MCF 10A (cell line): ENCODE measurements at regions not wholly inside any gene's neighbourhood (a gene's known extent, or its start where the extent isn't known, plus 50 kb on each side); places are given as distances from the start of the nearest gene placed in this dataset.

Experiments used
- BruUV-seq: library from RNA; stranded (reverse); fragments of 400-500 nt; replicated peaks from 2 replicates; lab custom pipeline; 2021; lab: Mats Ljungman, UMichigan
- CTCF ChIA-PET: fragments of 300-600 bp; sonication (Branson Sonifier 250); formaldehyde crosslinking; extraction: SDS; loops from one replicate; lab custom pipeline; 2021; ENCODE audit warnings: antibody characterized with exemption, inconsistent platforms; lab: Yijun Ruan, JAX
- POLR2A ChIA-PET: fragments of 300-600, 350-650 bp; sonication (Branson Sonifier 250); formaldehyde crosslinking; extraction: SDS; loops from one replicate; lab custom pipeline; 2020; ENCODE audit warnings: antibody characterized with exemption, inconsistent platforms; lab: Yijun Ruan, JAX
- DNase-seq: peaks from one replicate; pipeline ENCODE4 v3.0.0-alpha.2; 2018; ENCODE audit not compliant: unreplicated experiment
- H3K27ac Mint-ChIP-seq: one replicate; pipeline ENCODE4 v1.8.0; 2022; ENCODE audit warnings: mild to moderate bottlenecking, low read depth, mixed read lengths; ENCODE audit not compliant: unreplicated experiment
- H3K27me3 Mint-ChIP-seq: one replicate; pipeline ENCODE4 v1.8.0; 2022; ENCODE audit warnings: mixed read lengths; ENCODE audit not compliant: insufficient read depth, unreplicated experiment
- H3K36me3 Mint-ChIP-seq: one replicate; pipeline ENCODE4 v1.8.0; 2022; ENCODE audit warnings: mild to moderate bottlenecking, moderate library complexity, mixed read lengths; ENCODE audit not compliant: insufficient read depth, unreplicated experiment
- H3K4me1 Mint-ChIP-seq: one replicate; pipeline ENCODE4 v1.8.0; 2022; ENCODE audit warnings: mixed read lengths; ENCODE audit not compliant: insufficient read depth, unreplicated experiment
- H3K4me3 Mint-ChIP-seq: one replicate; pipeline ENCODE4 v1.8.0; 2022; ENCODE audit warnings: mild to moderate bottlenecking, moderate library complexity, mixed read lengths; ENCODE audit not compliant: unreplicated experiment
- H3K9me3 Mint-ChIP-seq: one replicate; pipeline ENCODE4 v1.8.0; 2022; ENCODE audit warnings: mixed read lengths; ENCODE audit not compliant: unreplicated experiment
- intact Hi-C: fragments of 100-400 bp; cut with micrococcal nuclease; formaldehyde crosslinking; loops from 2 replicates; pipeline ENCODE4 v1.14.1; 2022
- TF ChIP-seq, protein P1 (sequence below): fragments of 200-600 bp; IDR thresholded peaks from one replicate; pipeline ENCODE4 v1.8.0; 2022; ENCODE audit warnings: antibody characterized with exemption, mild to moderate bottlenecking; ENCODE audit not compliant: unreplicated experiment

- POLR2A ChIA-PET = no interaction called here
- Mint-ChIP-seq H3K4me3 (no peak overlapping the region), H3K27ac (no peak overlapping the region), H3K36me3 (no peaks in the 10 kb centered on the region), H3K4me1 (no peaks in the 10 kb centered on the region), H3K9me3 (no peaks in the 10 kb centered on the region), H3K27me3 (no peaks in the 10 kb centered on the region)
- DNase-seq = no peak
- TF ChIP-seq, protein P1, sequence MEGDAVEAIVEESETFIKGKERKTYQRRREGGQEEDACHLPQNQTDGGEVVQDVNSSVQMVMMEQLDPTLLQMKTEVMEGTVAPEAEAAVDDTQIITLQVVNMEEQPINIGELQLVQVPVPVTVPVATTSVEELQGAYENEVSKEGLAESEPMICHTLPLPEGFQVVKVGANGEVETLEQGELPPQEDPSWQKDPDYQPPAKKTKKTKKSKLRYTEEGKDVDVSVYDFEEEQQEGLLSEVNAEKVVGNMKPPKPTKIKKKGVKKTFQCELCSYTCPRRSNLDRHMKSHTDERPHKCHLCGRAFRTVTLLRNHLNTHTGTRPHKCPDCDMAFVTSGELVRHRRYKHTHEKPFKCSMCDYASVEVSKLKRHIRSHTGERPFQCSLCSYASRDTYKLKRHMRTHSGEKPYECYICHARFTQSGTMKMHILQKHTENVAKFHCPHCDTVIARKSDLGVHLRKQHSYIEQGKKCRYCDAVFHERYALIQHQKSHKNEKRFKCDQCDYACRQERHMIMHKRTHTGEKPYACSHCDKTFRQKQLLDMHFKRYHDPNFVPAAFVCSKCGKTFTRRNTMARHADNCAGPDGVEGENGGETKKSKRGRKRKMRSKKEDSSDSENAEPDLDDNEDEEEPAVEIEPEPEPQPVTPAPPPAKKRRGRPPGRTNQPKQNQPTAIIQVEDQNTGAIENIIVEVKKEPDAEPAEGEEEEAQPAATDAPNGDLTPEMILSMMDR = no peak
- CTCF ChIA-PET = no interaction called here
- intact Hi-C loops = no loop called here
- BruUV-seq = no TSS peak
Observed at GRCh38 chr3:80116281-80116680, 348.5 kb upstream of the ROBO1 start.

DNA sequence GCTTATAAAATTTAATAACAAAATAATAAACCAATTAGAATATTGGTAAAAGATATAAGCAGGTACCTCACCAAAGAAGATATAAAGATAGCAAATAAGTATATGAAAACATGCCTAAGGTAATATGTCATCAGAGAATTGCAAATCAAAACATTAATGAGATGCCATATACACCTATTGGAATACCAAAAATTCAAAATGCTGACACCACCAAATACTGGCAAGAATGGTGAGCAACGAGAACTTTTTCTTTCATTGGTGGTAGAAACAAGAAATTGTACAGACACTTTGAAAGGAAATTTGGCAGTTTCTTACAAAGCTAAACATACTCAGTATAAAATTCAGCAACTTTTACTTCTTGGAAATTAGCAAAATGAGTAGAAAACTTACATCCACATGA is 346.9 kb upstream of the ROBO1 start:
- no peaks in the 10 kb centered on the region for H3K36me3 Mint-ChIP-seq
- TF ChIP-seq, protein P1 = no peak
- no peaks in the 10 kb centered on the region for H3K9me3 Mint-ChIP-seq
- H3K4me1 Mint-ChIP-seq = no peaks in the 10 kb centered on the region
- no peak overlapping the region for H3K4me3 Mint-ChIP-seq
- no peak overlapping the region for H3K27ac Mint-ChIP-seq
- POLR2A ChIA-PET = no interaction called here
- intact Hi-C loops = no loop called here
- CTCF ChIA-PET = no interaction called here
- no peaks in the 10 kb centered on the region for H3K27me3 Mint-ChIP-seq
- no TSS peak for BruUV-seq
- DNase-seq = no peak

DNA sequence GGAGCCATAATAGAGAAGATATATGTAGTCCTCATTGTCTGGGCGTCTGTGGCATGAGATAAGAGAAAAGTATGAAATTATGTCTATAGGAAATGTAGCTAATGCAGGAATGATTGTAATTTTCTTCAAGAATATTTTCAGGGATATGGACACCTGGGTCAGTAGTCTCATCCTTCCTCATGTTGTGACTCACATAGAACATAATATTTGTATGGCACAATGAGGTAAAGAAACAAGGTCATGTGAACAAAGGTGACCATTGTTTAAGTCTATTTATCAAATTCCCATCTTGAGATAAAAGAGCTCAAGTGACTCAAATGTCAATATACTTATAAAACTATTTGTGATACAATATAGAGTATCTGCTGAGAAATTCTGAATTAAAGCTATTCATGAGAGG is 345.5 kb upstream of the ROBO1 start:
- TF ChIP-seq, protein P1 = no peak
- Mint-ChIP-seq H3K27me3 (no peaks in the 10 kb centered on the region), H3K4me3 (no peak overlapping the region), H3K27ac (no peak overlapping the region), H3K9me3 (no peaks in the 10 kb centered on the region), H3K4me1 (no peaks in the 10 kb centered on the region), H3K36me3 (no peaks in the 10 kb centered on the region)
- ChIA-PET CTCF (no interaction called here), POLR2A (no interaction called here)
- DNase-seq = no peak
- no TSS peak for BruUV-seq
- intact Hi-C loops = no loop called here

DNA sequence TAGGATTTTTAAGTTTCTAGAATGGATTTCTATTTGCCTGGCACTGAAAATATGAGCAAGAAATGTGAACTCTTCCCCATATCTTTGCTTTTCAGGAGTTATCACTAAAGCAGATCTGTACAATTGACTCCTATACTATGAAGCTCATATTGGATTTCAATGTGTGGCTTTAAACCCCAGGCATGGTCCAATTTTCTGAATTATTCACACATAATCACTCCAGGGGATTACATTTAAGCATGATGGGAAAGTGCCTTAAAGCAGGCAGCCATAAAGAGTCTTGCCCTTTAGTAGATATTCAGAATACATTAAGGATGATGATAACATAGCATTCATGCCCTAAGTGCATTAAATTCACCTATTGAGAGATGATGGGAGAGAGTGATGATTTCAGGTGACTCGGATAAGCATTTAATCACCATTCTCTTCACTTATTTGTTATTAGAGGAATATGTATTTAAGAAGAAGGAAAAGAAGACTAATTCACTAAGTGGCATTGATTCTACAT is 331.8 kb upstream of the ROBO1 start:
- no TSS peak for BruUV-seq
- H3K4me3 Mint-ChIP-seq = no peak overlapping the region
- H3K9me3 Mint-ChIP-seq = no peaks in the 10 kb centered on the region
- CTCF ChIA-PET = interaction anchor here (0.7 kb wide), 1 partner anchor 582 kb away, joined by 4 read pairs; no protein-coding TSS in a partner anchor
- H3K27me3 Mint-ChIP-seq = no peaks in the 10 kb centered on the region
- POLR2A ChIA-PET = no interaction called here
- no peaks in the 10 kb centered on the region for H3K36me3 Mint-ChIP-seq
- DNase-seq = no peak
- no peak overlapping the region for H3K27ac Mint-ChIP-seq
- TF ChIP-seq, protein P1 = no peak
- H3K4me1 Mint-ChIP-seq = no peaks in the 10 kb centered on the region
- intact Hi-C loops = no loop called here
